Keratinocyte (primary cell): ENCODE measurements at regions not wholly inside any gene's neighbourhood (a gene's known extent, or its start where the extent isn't known, plus 50 kb on each side); places are given as distances from the start of the nearest gene placed in this dataset.

ENCODE experiments used
- DNase-seq: peaks from one replicate; pipeline ENCODE4 v3.0.0-alpha.2; 2011; ENCODE audit warnings: low read depth, missing footprints, low spot score
- FAIRE-seq: peaks from 2 replicates; lab custom pipeline; 2011; peaks lifted over from hg19 to GRCh38; lab: Jason Lieb, UNC
- H2AFZ ChIP-seq: 2 replicates; pipeline ENCODE4 v1.6.0; 2012; ENCODE audit warnings: low read length, control low read depth, inconsistent platforms; ENCODE audit not compliant: control insufficient read depth
- H3K27ac ChIP-seq: 2 replicates; pipeline ENCODE4 v1.5.1; 2011; ENCODE audit warnings: low read length; ENCODE audit not compliant: control insufficient read depth, insufficient read depth
- H3K27me3 ChIP-seq: 3 replicates; pipeline ENCODE4 v1.6.0; 2011; ENCODE audit warnings: low read length; ENCODE audit not compliant: control insufficient read depth, insufficient read depth; ENCODE audit errors: extremely low read depth
- H3K36me3 ChIP-seq, 2 experiments: 2 replicates in 1 of 2; 3 replicates in 1 of 2; pipeline ENCODE4 v1.5.1; 2011; ENCODE audit warnings: low read length in 2 of 2, mild to moderate bottlenecking in 1 of 2; ENCODE audit not compliant: control insufficient read depth in 2 of 2, insufficient read depth in 2 of 2; ENCODE audit errors: extremely low read depth in 1 of 2
- H3K4me1 ChIP-seq: 3 replicates; pipeline ENCODE4 v1.5.1; 2011; ENCODE audit warnings: low read length; ENCODE audit not compliant: control insufficient read depth, insufficient read depth; ENCODE audit errors: extremely low read depth
- H3K4me2 ChIP-seq: 3 replicates; pipeline ENCODE4 v1.6.0; 2011; ENCODE audit warnings: low read depth, low read length; ENCODE audit not compliant: control insufficient read depth, insufficient read depth; ENCODE audit errors: extremely low read depth
- H3K4me3 ChIP-seq, 3 experiments: fragments of 200-600 bp in 1 of 3; sonication (generic) in 1 of 3; 2 replicates in 2 of 3; 3 replicates in 1 of 3; pipeline ENCODE4 v1.5.1; 2011 to 2016; ENCODE audit warnings: low read length in 3 of 3, mild to moderate bottlenecking in 3 of 3, control low read depth in 2 of 3, inconsistent platforms in 1 of 3, low read depth in 1 of 3, mixed read lengths in 1 of 3, mixed run types in 1 of 3, moderate library complexity in 1 of 3; ENCODE audit not compliant: control insufficient read depth in 2 of 3, insufficient read depth in 2 of 3; ENCODE audit errors: extremely low read depth in 1 of 3
- H3K79me2 ChIP-seq: 2 replicates; pipeline ENCODE4 v1.6.0; 2012; ENCODE audit warnings: low read length; ENCODE audit not compliant: control insufficient read depth, insufficient read depth
- H3K9ac ChIP-seq: 3 replicates; pipeline ENCODE4 v1.6.0; 2011; ENCODE audit warnings: low read length; ENCODE audit not compliant: control insufficient read depth, insufficient read depth; ENCODE audit errors: extremely low read depth
- H3K9me1 ChIP-seq: 3 replicates; pipeline ENCODE4 v1.6.0; 2011; ENCODE audit warnings: low read length; ENCODE audit not compliant: control insufficient read depth, insufficient read depth; ENCODE audit errors: extremely low read depth
- H3K9me3 ChIP-seq: 2 replicates; pipeline ENCODE4 v1.5.1; 2012; ENCODE audit warnings: low read depth, low read length; ENCODE audit not compliant: control insufficient read depth
- H4K20me1 ChIP-seq: 3 replicates; pipeline ENCODE4 v1.6.0; 2011; ENCODE audit warnings: low read length; ENCODE audit not compliant: control insufficient read depth, insufficient read depth; ENCODE audit errors: extremely low read depth
- CTCF ChIP-seq, 3 experiments: IDR thresholded peaks in 1 of 3; conservative IDR thresholded peaks in 1 of 3; optimal IDR thresholded peaks in 1 of 3; 2 replicates in 2 of 3; 3 replicates in 1 of 3; pipeline versions ENCODE3 to v1.5.1; 2011; ENCODE audit warnings: low read length in 3 of 3, mild to moderate bottlenecking in 3 of 3, moderate library complexity in 2 of 3, control low read depth in 1 of 3, inconsistent platforms in 1 of 3; ENCODE audit not compliant: insufficient read depth in 2 of 3; ENCODE audit errors: extremely low read depth in 1 of 3
- EZH2 ChIP-seq: IDR thresholded peaks from one replicate; pipeline ENCODE4 v1.6.1; 2012; ENCODE audit warnings: inconsistent platforms, mild to moderate bottlenecking, low read length, moderate library complexity
- dilution Hi-C: fragments of 300-500 bp; cut with MboI; formaldehyde crosslinking; loops from one replicate; pipeline ENCODE4 v1.7.0; 2020; ENCODE audit warnings: low sequenced_read_pairs; ENCODE audit not compliant: extremely low pct_ligation_motif_present

GRCh38 chr5:173816728-173817127, 71.4 kb upstream of the CPEB4 start:
- H3K27ac ChIP-seq, result no peak overlapping the region
- FAIRE-seq, result no peak

GRCh38 chr5:173817561-173817960, 70.6 kb upstream of the CPEB4 start:
- FAIRE-seq, result no peak
- H3K4me1 ChIP-seq, result no peaks in the 10 kb centered on the region
- dilution Hi-C loops, result no loop called here

More at GRCh38 chr5:173816728-173817127, 71.4 kb upstream of the CPEB4 start:
- no peaks in the 10 kb centered on the region for H3K79me2 ChIP-seq
- H3K4me3 ChIP-seq, result no peak overlapping the region
- DNase-seq, result no peak
- H3K9me3 ChIP-seq, result no peaks in the 10 kb centered on the region
- no peak overlapping the region for H2AFZ ChIP-seq
- H3K4me1 ChIP-seq, result no peaks in the 10 kb centered on the region
- no peak overlapping the region for H3K9ac ChIP-seq
- H3K36me3 ChIP-seq, result no peaks in the 10 kb centered on the region
- H3K9me1 ChIP-seq, result no peaks in the 10 kb centered on the region
- H3K4me2 ChIP-seq, result no peak overlapping the region
- H3K27me3 ChIP-seq, result peaks cover 4% of the 10 kb centered on the region
- dilution Hi-C loops, result no loop called here
- no peak for TF ChIP-seq CTCF (optimal IDR thresholded peaks at IDR 0.05 in 1 of 3, IDR thresholded peaks at IDR 0.05 in 1 of 3, conservative IDR thresholded peaks at IDR 0.05 in 1 of 3; ENCODE audit: extremely low read depth in 1 of 3, insufficient read depth in 2 of 3, low read length in 3 of 3)
- TF ChIP-seq EZH2, result no peak
- H4K20me1 ChIP-seq, result no peaks in the 10 kb centered on the region

More at GRCh38 chr5:173817561-173817960, 70.6 kb upstream of the CPEB4 start:
- TF ChIP-seq EZH2 (no peak), CTCF (optimal IDR thresholded peaks at IDR 0.05 in 1 of 3, IDR thresholded peaks at IDR 0.05 in 1 of 3, conservative IDR thresholded peaks at IDR 0.05 in 1 of 3; ENCODE audit: extremely low read depth in 1 of 3, insufficient read depth in 2 of 3, low read length in 3 of 3) (no peak)
- Histone ChIP-seq H3K27ac (no peak overlapping the region), H3K36me3 (no peaks in the 10 kb centered on the region), H3K79me2 (no peaks in the 10 kb centered on the region), H3K9me3 (no peaks in the 10 kb centered on the region), H3K27me3 (peaks cover 4% of the 10 kb centered on the region), H3K9ac (no peak overlapping the region), H2AFZ (no peak overlapping the region), H4K20me1 (no peaks in the 10 kb centered on the region), H3K9me1 (no peaks in the 10 kb centered on the region), H3K4me2 (no peak overlapping the region), H3K4me3 (no peak overlapping the region)
- no peak for DNase-seq
